ACC112 (cell line): ENCODE measurements at regions not wholly inside any gene's neighbourhood (a gene's known extent, or its start where the extent isn't known, plus 50 kb on each side); places are given as distances from the start of the nearest gene placed in this dataset.
A peak's percentile ranks its signal among the peaks of the same experiment; 100 is the strongest.
"Not testable (repeated sequence)": the region's sequence is repeated elsewhere in the genome, so short reads cannot be mapped to it uniquely, and the experiment has no call there.

Experiments used
- H2AFZ ChIP-seq: fragments of 200-600 bp; sonication (generic); one replicate; pipeline ENCODE4 v1.6.0; 2017; ENCODE audit warnings: antibody characterized with exemption, low read length; ENCODE audit not compliant: unreplicated experiment
- H3K27ac ChIP-seq: fragments of 200-600 bp; sonication (generic); 2 replicates; pipeline ENCODE4 v1.5.1; 2014; ENCODE audit warnings: low read depth, mild to moderate bottlenecking, antibody characterized with exemption, low read length, moderate library complexity
- H3K27me3 ChIP-seq: fragments of 200-600 bp; sonication (generic); 2 replicates; pipeline ENCODE4 v1.6.1; 2014; ENCODE audit warnings: mild to moderate bottlenecking, antibody characterized with exemption, low read length, moderate library complexity, mixed read lengths; ENCODE audit not compliant: insufficient read depth
- H3K36me3 ChIP-seq: fragments of 200-600 bp; sonication (generic); 2 replicates; pipeline ENCODE4 v1.6.1; 2016; ENCODE audit warnings: mild to moderate bottlenecking, antibody characterized with exemption, low read length, moderate library complexity, mixed read lengths; ENCODE audit not compliant: insufficient read depth
- H3K4me1 ChIP-seq: fragments of 200-600 bp; sonication (generic); one replicate; pipeline ENCODE4 v1.6.1; 2016; ENCODE audit warnings: low read length, mixed read lengths; ENCODE audit not compliant: insufficient read depth, unreplicated experiment, control insufficient read depth
- H3K4me3 ChIP-seq: fragments of 200-600 bp; sonication (generic); 2 replicates; pipeline ENCODE4 v1.5.1; 2014; ENCODE audit warnings: mild to moderate bottlenecking, low read depth, low read length
- H3K79me2 ChIP-seq: fragments of 200-600 bp; sonication (generic); one replicate; pipeline ENCODE4 v1.6.0; 2016; ENCODE audit warnings: low read length; ENCODE audit not compliant: control insufficient read depth, unreplicated experiment, insufficient read depth

DNA sequence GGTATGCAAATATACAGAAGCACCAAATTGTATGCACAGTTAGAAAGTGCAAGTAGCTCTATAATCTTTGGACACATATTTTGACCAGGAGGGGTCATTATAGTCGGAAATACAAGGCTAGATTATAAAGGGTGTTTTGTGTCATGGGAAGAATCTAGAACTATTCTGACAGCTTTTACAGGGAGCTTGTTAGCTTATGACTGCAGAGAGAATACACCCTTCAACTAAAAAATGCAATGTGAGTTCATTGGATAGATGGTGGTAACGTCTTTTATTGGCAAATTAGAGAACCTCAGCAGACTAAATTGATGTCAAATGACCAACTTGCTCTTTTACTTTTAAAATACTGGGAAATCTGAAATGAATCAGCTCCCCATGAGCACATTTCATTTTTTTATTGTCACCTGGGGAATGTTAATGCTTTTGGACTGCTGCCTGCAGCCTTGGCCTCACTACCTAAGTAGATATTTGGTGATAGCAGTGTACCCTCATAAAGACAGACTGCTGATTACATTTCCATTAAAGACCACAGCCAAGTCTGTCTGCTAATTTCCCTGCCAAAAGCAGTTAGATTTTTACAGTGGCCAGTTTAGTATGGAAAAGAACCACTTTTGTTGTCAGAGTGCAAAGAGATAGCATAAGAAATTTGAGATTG is 515.9 kb upstream of the DPPA4 start:
- Histone ChIP-seq H3K4me1 (no peaks in the 10 kb centered on the region), H3K27me3 (no peaks in the 10 kb centered on the region), H3K27ac (no peak overlapping the region), H3K4me3 (no peak overlapping the region), H2AFZ (no peak overlapping the region), H3K36me3 (no peaks in the 10 kb centered on the region), H3K79me2 (no peaks in the 10 kb centered on the region)

- H3K79me2 ChIP-seq: no peaks in the 10 kb centered on the region
- H3K36me3 ChIP-seq: no peaks in the 10 kb centered on the region
- H3K4me1 ChIP-seq: no peaks in the 10 kb centered on the region
- H3K27ac ChIP-seq: no peak overlapping the region
- no peak overlapping the region for H2AFZ ChIP-seq
- no peak overlapping the region for H3K4me3 ChIP-seq
- H3K27me3 ChIP-seq: no peaks in the 10 kb centered on the region
Observed at GRCh38 chr3:109863701-109864100, 526.4 kb upstream of the DPPA4 start.

DNA sequence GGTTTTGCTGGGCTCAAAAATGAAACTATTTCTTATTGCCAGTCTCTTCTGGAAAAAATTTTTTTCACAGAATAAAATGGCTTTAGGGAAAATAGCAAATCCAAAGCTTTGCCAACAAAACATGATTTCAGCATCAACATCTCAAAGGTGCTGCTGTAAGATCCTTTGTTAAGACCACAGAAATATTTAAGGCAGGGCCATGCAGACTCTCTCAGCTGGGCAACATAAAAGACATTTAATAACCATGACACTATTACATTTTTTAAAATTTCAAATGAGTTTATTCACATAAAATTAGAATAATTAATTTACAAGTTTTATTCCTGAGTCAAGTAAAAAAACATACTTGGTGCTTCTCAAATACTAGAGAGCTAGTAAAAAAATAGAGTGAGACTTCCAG is 527.1 kb upstream of the DPPA4 start:
- no peaks in the 10 kb centered on the region for H3K36me3 ChIP-seq
- H3K27ac ChIP-seq: no peak overlapping the region
- no peak overlapping the region for H2AFZ ChIP-seq
- H3K4me1 ChIP-seq: no peaks in the 10 kb centered on the region
- H3K27me3 ChIP-seq: no peaks in the 10 kb centered on the region
- no peak overlapping the region for H3K4me3 ChIP-seq
- H3K79me2 ChIP-seq: no peaks in the 10 kb centered on the region

- Histone ChIP-seq H3K27me3 (no peaks in the 10 kb centered on the region), H3K4me3 (no peak overlapping the region), H3K36me3 (no peaks in the 10 kb centered on the region), H3K4me1 (no peaks in the 10 kb centered on the region), H3K79me2 (no peaks in the 10 kb centered on the region), H3K27ac (no peak overlapping the region), H2AFZ (no peak overlapping the region)
Observed at GRCh38 chr3:109869586-109869985, 532.2 kb upstream of the DPPA4 start.

GRCh38 chr3:109874896-109875708 is 537.8 kb upstream of the DPPA4 start:
- Histone ChIP-seq H3K79me2 (no peaks in the 10 kb centered on the region), H3K27ac (no peak overlapping the region), H3K36me3 (no peaks in the 10 kb centered on the region), H3K27me3 (no peaks in the 10 kb centered on the region), H2AFZ (no peak overlapping the region), H3K4me3 (no peak overlapping the region), H3K4me1 (no peaks in the 10 kb centered on the region)

DNA sequence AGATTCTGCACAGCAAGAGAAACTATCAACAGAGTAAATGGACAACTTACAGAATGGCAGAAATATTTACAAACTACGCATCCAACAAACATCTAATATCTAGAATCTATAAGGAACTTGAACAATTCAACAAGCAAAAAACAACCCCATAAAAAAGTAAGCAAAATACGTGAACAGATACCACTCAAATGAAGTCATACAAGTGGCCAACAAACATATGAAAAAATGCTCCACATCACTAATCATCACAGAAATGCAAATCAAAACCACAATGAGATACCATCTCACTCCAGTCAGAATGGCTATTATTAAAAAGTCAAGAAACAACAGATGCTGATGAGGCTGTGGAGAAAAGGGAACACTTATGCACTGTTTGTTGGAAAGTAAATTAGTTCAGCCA is 540.3 kb upstream of the DPPA4 start:
- H2AFZ ChIP-seq, H3K4me3 ChIP-seq, H3K36me3 ChIP-seq, H3K27me3 ChIP-seq, H3K4me1 ChIP-seq, H3K79me2 ChIP-seq, H3K27ac ChIP-seq: not testable (repeated sequence)

DNA sequence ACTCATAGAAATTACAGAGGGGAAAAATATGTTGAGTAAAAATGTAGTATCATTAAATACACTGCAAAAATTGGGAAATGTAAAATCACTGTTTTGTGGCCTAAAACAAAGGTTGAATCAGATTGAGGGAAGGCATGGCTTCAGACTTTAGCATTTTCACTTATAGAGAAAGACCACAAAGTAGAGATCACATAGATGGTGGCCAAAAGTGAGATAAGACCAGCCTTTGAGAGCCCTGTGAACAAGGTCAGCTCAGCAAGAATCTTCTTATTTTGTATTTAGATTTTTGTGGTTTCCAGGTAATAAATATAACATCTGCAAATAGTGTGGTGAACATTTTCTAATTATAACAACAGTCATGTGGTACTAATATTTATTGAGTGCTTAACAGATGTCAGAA is 544.8 kb upstream of the DPPA4 start:
- H2AFZ ChIP-seq: no peak overlapping the region
- H3K27ac ChIP-seq: no peak overlapping the region
- no peaks in the 10 kb centered on the region for H3K79me2 ChIP-seq
- H3K36me3 ChIP-seq: no peaks in the 10 kb centered on the region
- H3K4me1 ChIP-seq: no peaks in the 10 kb centered on the region
- H3K27me3 ChIP-seq: no peaks in the 10 kb centered on the region
- H3K4me3 ChIP-seq: no peak overlapping the region

DNA sequence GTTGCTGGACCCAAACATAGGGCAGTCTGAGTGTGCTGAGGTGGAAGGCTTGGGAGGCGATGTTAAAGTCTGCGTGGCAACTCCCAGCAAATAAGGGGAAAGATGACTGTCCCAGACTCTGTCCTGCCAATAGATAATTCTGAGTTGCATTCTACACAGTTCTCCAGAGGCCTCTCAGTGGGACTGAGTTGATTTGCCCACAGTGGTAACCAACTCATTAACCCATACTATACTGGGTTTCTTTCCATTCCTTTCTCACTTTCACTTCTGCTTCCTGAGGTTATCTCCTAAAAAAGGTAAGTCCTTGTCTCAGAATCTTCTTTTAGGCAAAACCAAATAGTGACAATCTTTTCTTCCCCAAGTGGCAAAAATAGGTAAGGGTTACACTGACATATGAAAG is 549.9 kb upstream of the DPPA4 start:
- Histone ChIP-seq H3K36me3 (no peaks in the 10 kb centered on the region), H3K27ac (no peak overlapping the region), H2AFZ (peak overlapping the region; percentile 32), H3K4me3 (no peak overlapping the region), H3K27me3 (no peaks in the 10 kb centered on the region), H3K4me1 (no peaks in the 10 kb centered on the region), H3K79me2 (no peaks in the 10 kb centered on the region)

DNA sequence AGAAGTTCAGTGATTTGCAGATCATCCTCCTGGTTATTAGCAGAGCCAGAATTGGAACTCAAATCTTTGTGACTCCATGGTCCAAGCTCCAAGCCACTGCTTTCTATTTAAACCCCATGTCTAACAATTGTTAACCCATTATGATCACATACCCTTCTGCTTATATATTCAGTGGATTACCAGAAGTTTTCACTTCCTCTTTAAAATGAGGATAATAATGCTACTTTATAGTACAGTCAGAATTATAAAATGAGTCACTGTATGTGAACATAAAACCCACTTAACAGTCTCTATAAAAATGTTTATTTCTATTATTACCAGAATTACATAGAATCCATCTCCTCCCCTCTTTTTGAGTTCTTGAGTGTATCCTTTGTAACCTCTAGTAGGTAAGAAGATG is 550.7 kb upstream of the DPPA4 start:
- Histone ChIP-seq H3K4me3 (no peak overlapping the region), H3K27ac (no peak overlapping the region), H2AFZ (peak overlapping the region; percentile 32), H3K4me1 (no peaks in the 10 kb centered on the region), H3K27me3 (no peaks in the 10 kb centered on the region), H3K36me3 (no peaks in the 10 kb centered on the region), H3K79me2 (no peaks in the 10 kb centered on the region)

- Histone ChIP-seq H2AFZ (no peak overlapping the region), H3K27me3 (no peaks in the 10 kb centered on the region), H3K79me2 (no peaks in the 10 kb centered on the region), H3K4me3 (no peak overlapping the region), H3K4me1 (no peaks in the 10 kb centered on the region), H3K27ac (no peak overlapping the region), H3K36me3 (no peaks in the 10 kb centered on the region)
Observed at GRCh38 chr3:109897734-109898133, 560.4 kb upstream of the DPPA4 start.

DNA sequence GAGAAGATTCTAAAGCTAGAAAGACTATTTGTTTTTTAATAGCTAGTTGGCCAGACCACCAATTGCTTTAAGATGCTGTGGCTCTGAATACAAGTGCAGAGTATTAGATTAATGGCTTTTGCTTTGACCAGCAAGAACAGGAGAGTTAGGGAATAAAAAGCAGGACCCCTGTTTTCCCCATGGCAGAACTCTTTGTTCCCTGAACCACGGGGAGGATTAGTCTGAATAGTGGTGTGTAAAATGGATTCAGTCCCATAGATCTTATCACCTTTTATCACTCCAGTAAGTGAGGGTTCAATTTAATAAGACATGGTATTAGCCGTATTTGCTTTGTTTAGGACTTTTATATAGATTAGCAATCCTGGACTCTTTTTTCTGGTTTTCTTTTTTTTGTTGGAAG is 562.6 kb upstream of the DPPA4 start:
- no peaks in the 10 kb centered on the region for H3K79me2 ChIP-seq
- H3K4me1 ChIP-seq: no peaks in the 10 kb centered on the region
- no peak overlapping the region for H3K4me3 ChIP-seq
- no peak overlapping the region for H3K27ac ChIP-seq
- no peaks in the 10 kb centered on the region for H3K36me3 ChIP-seq
- no peak overlapping the region for H2AFZ ChIP-seq
- no peaks in the 10 kb centered on the region for H3K27me3 ChIP-seq
